GM21717 (cell line): ENCODE measurements at regions not wholly inside any gene's neighbourhood (a gene's known extent, or its start where the extent isn't known, plus 50 kb on each side); places are given as distances from the start of the nearest gene placed in this dataset.

ENCODE experiments used
- ATAC-seq: cut with Tn5 transposase; IDR thresholded peaks from one replicate; pipeline ENCODE4 v1.9.1; 2021; ENCODE audit warnings: mild to moderate bottlenecking, moderate library complexity; ENCODE audit not compliant: unreplicated experiment

- no peak for ATAC-seq
These were observed 163.3 kb upstream of the PRKCQ start for GRCh38 chr10:6743291-6743849.

GRCh38 chr10:6741541-6741941 is 161.5 kb upstream of the PRKCQ start:
- no peak for ATAC-seq

GRCh38 chr10:6739530-6740174 is 159.6 kb upstream of the PRKCQ start:
- no peak for ATAC-seq

GRCh38 chr10:6738112-6738768 is 158.2 kb upstream of the PRKCQ start:
- ATAC-seq: no peak

GRCh38 chr10:6737758-6738111 is 157.7 kb upstream of the PRKCQ start:
- ATAC-seq: no peak

GRCh38 chr10:6737080-6737641 is 157.1 kb upstream of the PRKCQ start:
- no peak for ATAC-seq

- ATAC-seq: no peak
These were observed 154.2 kb upstream of the PRKCQ start for GRCh38 chr10:6734286-6734685.

GRCh38 chr10:6729861-6730344 is 149.8 kb upstream of the PRKCQ start:
- no peak for ATAC-seq

- ATAC-seq: no peak
These were observed 149.1 kb upstream of the PRKCQ start for GRCh38 chr10:6729071-6729774.

GRCh38 chr10:6726924-6727323 is 146.8 kb upstream of the PRKCQ start:
- ATAC-seq: no peak

- ATAC-seq: no peak
These were observed 142.5 kb upstream of the PRKCQ start for GRCh38 chr10:6722616-6723004.

GRCh38 chr10:6721964-6722615 is 142.0 kb upstream of the PRKCQ start:
- ATAC-seq: no peak

GRCh38 chr10:6721480-6721879 is 141.4 kb upstream of the PRKCQ start:
- ATAC-seq: no peak

GRCh38 chr10:6719561-6719960 is 139.5 kb upstream of the PRKCQ start:
- ATAC-seq: no peak

GRCh38 chr10:6718550-6718949 is 138.5 kb upstream of the PRKCQ start:
- ATAC-seq: no peak

- ATAC-seq: no peak
These were observed 136.4 kb upstream of the PRKCQ start for GRCh38 chr10:6716516-6716915.

- no peak for ATAC-seq
These were observed 133.6 kb upstream of the PRKCQ start for GRCh38 chr10:6713716-6714115.

GRCh38 chr10:6713120-6713519 is 133.0 kb upstream of the PRKCQ start:
- no peak for ATAC-seq

GRCh38 chr10:6711881-6712280 is 131.8 kb upstream of the PRKCQ start:
- no peak for ATAC-seq

GRCh38 chr10:6711408-6711841 is 131.3 kb upstream of the PRKCQ start:
- ATAC-seq: no peak

GRCh38 chr10:6707352-6707751 is 127.3 kb upstream of the PRKCQ start:
- no peak for ATAC-seq
